GM18517 (cell line): ENCODE measurements at regions not wholly inside any gene's neighbourhood (a gene's known extent, or its start where the extent isn't known, plus 50 kb on each side); places are given as distances from the start of the nearest gene placed in this dataset.

ENCODE experiments used
- ATAC-seq: cut with Tn5 transposase; IDR thresholded peaks from one replicate; pipeline ENCODE4 v1.9.1; 2021; ENCODE audit warnings: mild to moderate bottlenecking, moderate library complexity; ENCODE audit not compliant: unreplicated experiment

DNA sequence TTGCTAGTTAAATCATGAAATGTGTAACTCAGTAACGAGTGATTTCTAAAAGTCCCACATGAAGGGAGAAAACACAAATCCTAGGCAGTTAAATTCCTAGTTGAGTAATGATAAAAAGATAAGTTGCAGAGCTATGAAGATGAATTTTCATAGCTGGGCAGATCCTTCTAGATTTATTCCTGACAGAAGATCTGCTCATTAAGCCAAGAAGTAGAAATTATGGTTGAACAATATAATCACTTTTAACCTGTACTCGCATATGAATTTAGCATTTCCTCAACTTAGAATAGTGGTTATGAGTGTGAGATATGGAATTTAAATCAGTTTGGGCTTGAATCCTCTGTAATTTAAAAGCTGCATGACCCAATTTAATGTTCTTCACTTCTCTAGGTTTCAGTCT lies 359.2 kb upstream of the HSF2 start:
- ATAC-seq: no peak

DNA sequence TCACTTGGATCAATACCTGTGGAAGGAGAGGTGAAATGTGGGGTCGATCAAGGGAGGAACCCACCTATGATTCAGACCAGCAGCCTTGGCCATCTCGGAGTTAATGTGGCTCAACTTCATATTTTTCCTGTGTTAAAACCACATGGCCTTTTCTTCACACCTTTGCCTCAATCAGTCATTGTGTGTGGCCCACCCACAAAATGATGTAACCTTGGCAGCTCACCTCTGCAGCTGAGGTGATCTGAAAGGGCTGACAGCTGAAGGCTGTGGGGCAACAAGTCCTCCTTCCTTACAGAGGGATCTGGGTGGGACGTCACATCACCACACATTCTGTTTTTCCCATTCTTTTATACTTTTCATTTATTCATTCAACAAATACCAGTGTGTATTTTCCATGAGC lies 357.1 kb upstream of the HSF2 start:
- ATAC-seq: no peak

DNA sequence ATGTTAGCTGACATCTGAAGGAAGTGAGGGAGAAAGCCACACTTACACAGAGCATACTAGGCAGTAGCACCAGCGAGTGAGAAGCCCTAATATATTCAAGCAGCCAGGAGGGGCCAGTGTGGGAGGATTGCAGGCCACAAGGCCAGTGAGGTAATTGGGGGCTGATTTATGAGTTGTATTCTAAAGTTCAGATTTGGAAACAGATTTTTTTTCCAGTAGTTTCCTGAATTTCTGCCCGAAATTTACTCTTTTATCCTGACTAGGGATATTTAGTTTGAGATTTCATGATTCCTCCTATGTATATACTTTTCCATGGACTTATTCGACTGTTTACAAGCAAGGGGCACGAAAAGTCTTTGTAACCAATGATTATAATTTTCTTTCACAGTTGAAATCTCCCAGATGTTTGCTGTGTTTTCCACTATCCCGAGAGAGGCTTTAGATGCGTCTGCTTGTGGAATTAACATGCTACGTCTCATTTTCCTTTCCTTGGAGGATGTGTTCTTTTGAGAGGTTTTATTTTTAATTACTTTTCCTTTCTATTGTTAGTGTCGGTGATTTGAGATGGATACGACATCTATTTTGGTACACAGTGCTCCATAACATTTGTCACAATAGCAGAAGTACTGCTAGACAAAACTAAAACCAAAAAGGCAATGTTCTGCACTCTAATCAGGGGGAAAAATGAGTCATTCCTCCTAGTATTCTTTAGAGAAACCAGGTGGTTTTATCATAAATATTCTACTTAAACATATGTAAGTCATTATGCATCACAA lies 356.3 kb upstream of the HSF2 start:
- no peak for ATAC-seq

DNA sequence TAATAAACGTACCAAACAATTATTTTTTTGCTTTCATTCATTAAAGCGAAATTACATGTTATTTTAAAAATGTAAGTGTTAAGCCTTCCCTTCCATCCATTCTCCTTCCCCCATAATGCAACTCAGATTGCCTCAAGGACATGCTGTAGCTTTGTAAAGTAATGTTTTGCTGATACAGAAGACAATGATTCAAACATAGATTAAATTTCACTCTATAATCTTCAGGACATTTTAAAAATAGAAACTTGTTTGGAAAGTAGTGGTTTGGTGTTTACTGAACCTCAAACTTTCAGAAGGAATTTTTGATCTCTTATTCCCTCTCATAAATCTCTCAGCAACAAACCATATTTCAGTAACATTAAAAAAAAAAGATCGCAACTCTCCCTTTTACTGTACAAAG lies 350.9 kb upstream of the HSF2 start:
- no peak for ATAC-seq

DNA sequence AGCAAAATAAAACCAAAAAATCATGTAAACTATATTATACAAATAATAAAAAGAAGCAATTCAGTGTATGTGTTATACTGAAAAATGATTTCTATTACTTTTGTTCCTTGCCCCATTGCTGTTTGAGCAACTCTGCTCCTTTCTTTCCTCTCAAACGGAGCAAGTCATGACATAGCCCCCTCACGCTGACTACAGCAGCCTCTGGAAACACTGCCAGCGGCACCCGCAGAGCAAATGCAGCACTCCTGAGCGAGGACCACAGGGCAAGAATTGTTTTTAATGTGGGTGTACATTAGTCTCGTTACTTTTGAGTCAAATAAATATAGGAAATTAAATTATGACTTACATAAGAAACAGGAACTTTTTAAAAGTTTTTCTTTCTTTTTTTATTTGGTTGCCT lies 350.1 kb upstream of the HSF2 start:
- no peak for ATAC-seq

DNA sequence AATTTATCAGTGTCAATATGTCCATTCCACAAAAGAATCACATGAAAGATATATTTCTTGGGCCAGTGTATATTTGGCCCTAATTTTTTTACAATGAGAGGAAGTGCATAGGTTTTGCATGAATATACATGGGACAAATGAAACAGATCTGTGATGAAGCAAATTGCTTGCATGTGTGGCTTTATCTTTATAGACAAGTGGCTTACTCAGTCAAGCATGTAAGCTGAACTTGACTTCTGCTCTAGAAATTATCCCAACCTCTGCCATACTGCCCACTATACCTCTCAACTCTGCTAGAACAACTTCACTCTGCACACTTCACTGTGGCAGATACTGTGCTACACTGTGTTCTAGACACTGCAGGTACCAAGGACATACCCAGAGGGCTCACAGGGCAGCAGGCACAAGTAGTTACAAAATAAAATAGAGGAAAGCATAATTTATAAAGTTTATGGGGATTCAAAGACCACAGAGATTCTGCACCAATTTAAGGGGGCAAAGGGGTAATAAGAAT lies 349.2 kb upstream of the HSF2 start:
- ATAC-seq: no peak

DNA sequence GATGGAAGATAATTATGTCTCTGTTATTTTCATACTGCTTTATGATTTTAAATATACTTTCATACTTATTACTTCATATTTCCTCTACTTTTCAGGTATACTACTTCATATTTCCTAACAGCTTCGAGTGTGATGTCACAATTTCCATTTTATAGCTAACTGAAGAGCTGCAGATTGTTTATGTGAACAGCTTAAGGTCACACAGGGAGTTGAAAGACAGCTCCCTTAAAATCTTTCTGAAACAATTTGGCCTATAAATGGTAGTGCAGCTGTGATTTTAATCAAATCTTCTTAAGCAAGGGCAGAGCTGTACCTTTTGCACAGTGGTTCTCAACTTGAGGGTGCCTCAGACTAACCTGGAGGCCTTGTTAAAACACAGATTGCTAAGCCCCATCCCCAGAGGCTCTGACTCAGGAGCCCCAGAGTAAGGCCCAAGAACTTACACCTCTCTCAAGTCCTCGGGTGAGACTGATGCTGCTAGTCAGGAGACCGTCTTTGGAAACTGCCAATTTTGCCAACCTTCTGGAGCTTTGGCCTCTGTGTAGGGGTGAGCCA lies 347.0 kb upstream of the HSF2 start:
- ATAC-seq: no peak

DNA sequence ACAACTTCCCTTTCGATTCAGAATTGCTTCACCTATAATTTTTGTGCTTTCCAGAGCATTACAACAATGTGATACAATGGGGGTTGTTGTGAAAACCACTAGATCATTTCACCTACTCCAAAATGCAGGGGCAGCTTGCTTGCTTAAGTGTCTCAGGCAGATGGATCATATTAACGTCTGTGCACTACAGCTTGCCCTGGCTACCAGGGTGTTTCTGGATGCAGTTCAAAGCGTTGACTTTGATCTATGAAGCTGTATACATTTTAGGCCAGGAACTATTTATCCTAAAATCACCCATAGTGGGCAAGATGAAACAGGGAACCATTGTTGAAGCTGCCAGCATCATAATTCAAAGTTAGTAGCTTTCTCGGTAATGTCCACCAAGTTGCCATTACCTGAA lies 339.5 kb upstream of the HSF2 start:
- ATAC-seq: no peak

DNA sequence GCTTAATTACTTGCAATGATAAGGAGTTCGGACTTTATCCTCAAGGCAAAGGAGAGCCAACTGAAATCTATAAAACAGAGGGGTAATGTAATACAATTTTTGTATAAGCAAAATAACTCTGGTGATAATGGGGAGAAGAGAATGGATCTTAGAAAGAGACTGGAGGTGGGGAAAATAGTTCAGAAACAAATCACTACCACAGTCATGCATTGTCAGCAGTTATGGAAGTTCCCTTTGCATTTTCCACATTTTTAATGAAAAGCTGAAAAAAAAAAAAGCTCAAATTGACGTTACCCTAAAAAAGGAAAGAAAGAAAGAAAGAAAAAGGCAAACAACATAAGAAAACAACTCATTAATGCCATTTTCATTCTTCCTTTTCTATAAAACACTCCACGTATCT lies 337.6 kb upstream of the HSF2 start:
- ATAC-seq: no peak

DNA sequence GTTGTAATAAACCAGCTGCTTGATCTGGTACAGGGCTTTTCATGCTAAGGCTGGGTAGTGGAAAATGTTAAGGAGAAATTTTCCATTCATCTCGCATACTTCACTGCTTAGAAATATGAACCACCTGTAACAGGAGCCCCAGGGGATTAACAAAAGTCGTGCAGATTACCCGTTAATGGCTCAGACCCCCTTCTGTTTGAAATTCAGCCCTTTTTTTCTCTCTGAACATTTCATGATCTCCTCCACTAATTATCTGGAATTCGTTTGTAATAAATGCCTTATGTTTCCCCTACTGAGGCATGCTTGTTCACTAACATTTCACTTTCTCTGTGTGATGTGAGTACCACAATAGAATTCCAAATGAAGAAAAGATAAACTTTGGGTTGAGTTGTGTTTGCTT lies 336.4 kb upstream of the HSF2 start:
- no peak for ATAC-seq

DNA sequence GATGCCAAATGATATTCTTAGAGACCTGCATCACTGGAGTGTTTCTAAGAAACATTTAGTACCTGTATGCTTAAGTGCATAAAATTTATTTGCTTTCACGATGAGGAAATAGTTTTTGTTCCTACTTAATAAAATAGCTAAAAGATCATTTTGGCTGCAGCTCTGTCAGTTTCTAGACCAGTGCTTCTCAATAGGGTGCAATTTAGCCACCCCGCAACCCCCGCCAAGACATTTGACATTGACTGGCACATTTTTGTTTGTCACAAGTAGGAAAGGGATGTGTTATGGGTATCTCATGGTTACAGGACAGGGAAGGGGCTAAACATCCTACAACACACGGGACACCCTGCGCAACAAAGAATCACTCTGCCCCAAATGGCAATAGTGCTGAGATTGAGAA lies 335.7 kb upstream of the HSF2 start:
- no peak for ATAC-seq

DNA sequence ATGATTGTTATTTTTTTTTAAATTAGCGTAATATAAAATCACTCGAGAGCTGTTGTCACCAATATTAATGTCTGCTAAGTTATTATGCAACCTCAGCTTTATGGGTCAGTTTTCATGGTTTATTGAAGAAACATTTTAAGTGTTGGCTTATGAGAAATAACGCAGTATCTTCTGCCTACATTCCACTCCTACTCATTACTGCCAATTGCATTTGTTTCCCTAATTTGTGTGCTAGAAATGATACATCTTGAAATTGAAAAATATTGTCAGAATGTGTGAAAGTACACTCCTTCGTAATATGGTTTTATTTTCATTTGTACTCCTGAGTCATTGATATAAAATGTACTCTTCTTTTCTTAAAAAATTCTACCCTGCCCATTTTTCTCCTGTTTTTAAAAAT lies 333.3 kb upstream of the HSF2 start:
- ATAC-seq: no peak

DNA sequence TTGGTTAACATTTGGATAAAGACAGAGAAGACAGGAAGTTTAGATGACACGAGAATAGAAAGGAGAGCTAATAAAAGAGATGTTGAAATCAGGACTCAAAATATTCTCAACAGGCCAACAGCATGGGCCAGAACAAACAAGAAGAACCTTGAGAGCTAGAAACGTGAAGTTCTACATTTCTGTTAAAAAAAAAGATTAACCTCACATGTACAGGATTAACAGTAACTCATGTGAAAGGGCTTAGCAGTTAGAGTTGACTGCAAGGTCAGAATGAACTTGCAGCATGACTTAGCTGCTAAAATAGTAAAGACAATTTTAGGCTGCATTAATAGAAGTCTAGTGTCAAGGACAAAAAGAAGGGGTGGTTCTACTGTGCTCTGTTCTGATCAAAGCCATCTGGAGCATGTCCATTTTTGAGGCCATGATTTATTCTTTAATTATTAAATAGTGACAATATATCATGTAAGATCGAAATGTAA lies 331.1 kb upstream of the HSF2 start:
- no peak for ATAC-seq

DNA sequence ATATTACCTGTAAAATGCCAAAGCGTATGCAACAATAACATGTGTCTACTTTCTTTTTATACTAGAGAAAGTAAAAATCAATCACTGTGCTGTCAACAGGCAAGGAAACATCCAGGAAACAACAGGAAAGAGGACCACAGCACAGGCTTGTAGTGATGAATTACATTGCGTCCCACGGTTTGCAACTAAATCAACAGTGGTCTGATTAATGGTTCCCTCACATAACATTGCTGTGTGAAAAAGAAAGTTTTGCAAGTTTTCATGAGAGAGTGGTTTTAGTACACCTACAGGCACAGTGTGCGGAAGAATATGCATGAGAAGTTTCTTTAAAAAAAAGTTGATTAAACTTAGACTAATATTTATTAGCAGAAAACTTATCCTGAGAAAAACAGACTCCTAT lies 329.5 kb upstream of the HSF2 start:
- no peak for ATAC-seq

DNA sequence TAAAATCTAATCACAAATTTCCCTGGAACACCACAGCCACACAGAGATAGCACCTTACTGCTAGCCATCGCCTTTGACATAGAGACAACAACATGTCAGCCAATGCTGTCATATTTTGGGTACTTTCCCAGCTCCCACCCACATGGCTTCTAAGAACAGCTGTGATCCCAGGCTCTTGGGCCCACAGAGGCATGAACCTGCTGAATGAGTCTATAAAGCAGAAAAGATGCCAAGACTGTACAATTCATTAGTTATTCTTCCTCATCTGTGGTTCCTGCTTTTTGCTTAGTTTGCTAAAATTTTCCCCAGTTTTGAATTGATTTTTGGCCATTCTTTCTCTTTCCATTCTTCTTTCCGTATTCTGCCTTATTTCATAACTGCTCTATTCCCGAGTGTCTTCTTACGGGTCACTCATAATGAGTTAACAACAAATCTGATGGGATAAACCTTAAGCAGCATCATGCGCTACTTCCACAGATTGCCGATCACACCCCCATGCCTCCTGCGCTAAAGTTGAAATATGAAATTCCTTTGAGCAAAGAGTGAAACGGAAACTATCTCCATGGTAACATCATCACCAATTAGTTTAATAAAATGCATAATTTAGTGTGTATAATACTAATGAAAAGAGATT lies 327.3 kb upstream of the HSF2 start:
- no peak for ATAC-seq

DNA sequence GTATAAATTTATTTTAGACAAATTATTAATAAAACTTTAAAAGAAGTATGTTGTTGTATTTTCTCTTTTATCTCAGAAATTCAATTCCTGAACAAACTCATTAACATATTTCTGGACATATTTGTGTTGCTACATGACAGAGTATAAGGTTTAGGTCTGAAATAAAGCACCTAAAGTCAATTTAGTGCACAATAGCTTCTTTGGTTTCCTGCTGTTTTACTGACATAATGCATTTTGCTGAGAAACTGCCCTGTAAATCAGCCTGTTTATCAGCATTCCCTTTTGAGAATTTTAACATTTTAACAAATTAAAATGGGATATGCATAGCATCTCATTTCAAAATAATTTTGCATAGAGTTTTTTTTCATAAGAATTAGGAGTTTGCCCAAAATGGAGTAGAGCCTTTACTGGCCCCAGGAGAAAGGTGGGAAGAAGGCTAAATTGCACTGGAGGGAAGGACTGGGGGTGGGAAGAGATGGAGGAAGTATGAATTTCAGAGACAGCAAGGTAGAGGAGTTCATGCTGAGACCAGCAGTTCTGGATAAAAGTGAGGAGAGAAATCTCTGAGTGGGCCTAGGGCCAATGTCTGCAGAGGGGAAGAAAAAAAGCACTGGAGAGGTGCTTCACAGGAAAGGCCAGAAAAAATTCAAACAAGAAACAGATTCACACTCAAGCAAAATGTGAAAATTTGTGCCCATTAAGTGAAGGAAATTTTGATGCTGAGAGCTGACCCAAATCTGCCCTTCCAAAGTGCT lies 324.2 kb upstream of the HSF2 start:
- no peak for ATAC-seq

DNA sequence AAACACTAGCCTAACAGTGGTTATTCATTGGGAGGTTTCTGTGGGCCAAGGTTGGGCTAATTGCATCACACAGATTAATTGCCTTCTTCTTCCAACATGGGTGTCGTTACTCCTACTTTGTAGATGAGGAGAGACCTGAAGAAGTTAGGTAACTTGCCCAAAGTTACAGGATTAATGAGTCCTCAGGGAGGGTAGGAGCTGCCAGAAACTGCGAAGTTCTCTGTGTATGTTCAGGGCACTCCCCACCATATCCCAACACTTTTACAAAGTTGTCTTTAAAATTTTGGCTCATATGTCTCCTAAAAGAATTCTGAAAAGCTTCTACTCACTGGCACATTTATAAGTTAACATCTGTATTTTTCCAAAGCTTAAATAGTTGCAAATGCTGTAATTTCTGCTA lies 323.5 kb upstream of the HSF2 start:
- no peak for ATAC-seq

DNA sequence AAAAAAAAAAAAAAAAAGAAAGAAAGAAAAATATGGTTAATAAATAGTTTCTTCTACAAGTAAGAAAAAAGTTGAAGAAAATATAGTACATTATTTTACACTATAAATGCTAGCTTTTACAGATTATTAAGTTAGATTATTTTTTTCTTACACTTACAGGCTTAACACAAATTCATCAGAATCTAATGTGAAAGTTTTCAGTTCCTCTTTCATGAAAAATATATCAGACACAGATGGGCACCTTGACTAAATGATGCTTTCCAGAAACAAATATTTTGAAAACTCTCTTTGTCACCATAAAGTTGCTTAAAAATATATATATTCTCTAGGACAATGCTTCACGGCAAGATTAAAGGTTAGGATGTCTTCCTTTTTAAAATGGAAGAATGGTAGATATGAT lies 321.8 kb upstream of the HSF2 start:
- peak; percentile 54 for ATAC-seq

DNA sequence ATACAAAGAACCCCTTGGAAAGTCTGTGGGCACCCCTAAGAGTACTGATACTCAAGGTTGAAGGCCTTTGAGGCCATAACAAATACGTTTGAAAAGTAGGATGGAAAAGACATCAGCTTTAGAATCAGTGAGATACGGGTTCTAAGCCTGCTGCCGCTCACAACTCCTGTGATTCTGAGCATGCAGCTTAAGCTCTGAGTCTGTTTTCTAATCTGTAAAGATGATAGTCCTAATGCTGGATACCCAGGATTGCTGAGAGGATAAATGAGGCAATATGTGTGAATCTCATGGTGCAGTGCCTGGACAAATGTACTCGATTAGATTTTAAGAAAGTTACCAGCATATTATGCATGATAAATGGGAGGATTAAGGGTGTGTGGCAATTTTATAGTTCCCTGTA lies 321.0 kb upstream of the HSF2 start:
- ATAC-seq: no peak

DNA sequence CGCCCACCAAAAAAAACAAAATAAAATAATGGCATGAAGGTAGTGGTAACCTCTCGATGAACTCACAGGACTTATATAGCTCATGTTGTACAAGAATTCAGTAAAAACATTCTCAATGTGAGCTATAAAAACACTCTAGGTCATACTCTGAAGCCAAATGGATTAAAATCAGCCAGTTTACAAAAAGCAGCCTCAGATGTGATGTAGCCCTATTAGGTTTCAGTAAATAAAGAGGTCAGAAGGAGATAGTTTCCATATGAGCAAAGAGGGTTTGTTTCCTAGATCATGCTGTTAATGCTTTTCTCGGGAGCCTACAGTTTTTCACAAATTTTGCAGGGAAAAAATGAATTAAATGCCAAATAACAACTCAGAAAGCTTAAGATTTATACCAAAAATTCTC lies 319.5 kb upstream of the HSF2 start:
- no peak for ATAC-seq

DNA sequence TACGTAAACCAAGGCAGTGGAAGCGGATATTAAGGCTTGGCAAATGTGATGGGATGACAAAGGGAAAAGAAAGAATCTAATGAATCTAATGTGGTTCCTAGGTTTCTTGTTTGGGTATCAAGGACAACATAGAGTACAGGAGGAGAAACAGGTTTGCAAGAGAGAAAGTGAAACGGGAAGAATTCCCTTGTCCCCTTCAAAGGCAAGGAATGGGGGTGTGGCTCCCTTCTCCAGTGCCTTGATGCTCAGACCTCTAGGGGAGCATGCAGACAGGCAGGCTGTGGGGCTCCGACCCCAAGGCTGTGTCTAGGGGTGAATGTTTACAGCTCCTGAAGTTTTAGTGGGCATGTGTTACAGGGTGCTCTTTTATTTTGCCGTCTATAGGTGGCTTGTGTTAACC lies 317.5 kb upstream of the HSF2 start:
- no peak for ATAC-seq

DNA sequence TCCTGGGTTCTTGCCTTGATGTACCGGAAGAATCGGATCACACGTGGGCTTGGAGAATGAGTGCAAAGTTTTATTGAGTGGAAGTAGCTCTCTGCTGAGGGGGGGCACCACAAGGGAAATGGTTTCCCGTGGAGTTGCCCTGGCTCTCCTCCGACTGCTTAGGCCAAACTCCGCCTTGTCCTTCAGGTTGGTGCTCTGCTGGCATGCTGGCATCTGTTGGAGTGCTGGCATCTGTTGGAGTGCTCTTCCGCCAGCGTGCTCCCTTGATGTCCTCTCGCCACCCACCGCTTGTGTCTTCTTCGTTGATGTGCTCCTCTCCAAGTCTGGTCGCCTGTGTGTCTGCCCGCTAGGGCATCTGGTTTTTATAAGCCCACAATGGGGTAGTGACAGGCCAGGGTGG lies 317.1 kb upstream of the HSF2 start:
- ATAC-seq: no peak
